Nephron (organoid): ENCODE measurements at regions not wholly inside any gene's neighbourhood (a gene's known extent, or its start where the extent isn't known, plus 50 kb on each side); places are given as distances from the start of the nearest gene placed in this dataset.

Experiments used
- H3K27ac Mint-ChIP-seq, 3 experiments: 2 replicates each; pipeline ENCODE4 v1.8.0; 2020; ENCODE audit warnings: mixed read lengths in 3 of 3, mild to moderate bottlenecking in 2 of 3, moderate library complexity in 1 of 3
- H3K27me3 Mint-ChIP-seq: 2 replicates; pipeline ENCODE4 v1.8.0; 2021; ENCODE audit warnings: low read depth, mild to moderate bottlenecking, moderate library complexity, mixed read lengths
- H3K36me3 Mint-ChIP-seq: 2 replicates; pipeline ENCODE4 v1.8.0; 2020; ENCODE audit warnings: low read depth, mixed read lengths
- H3K4me1 Mint-ChIP-seq: 2 replicates; pipeline ENCODE4 v1.8.0; 2020; ENCODE audit warnings: mixed read lengths
- H3K4me3 Mint-ChIP-seq, 3 experiments: 2 replicates each; pipeline ENCODE4 v1.8.0; 2020; ENCODE audit warnings: mild to moderate bottlenecking in 3 of 3, mixed read lengths in 3 of 3, moderate library complexity in 2 of 3
- H3K9me3 Mint-ChIP-seq: 2 replicates; pipeline ENCODE4 v1.8.0; 2020; ENCODE audit warnings: mixed read lengths
- TF ChIP-seq, protein P1 (sequence below), 3 experiments: fragments of 200-600 bp; sonication (generic); IDR thresholded peaks; one replicate each; pipeline ENCODE4 v1.5.0; 2021; ENCODE audit warnings: antibody characterized with exemption in 3 of 3; ENCODE audit not compliant: unreplicated experiment in 3 of 3

- Mint-ChIP-seq H3K27ac (no peak overlapping the region), H3K4me3 (no peak overlapping the region), H3K9me3 (peaks cover 2% of the 10 kb centered on the region), H3K27me3 (no peaks in the 10 kb centered on the region), H3K36me3 (no peaks in the 10 kb centered on the region), H3K4me1 (no peaks in the 10 kb centered on the region)
- TF ChIP-seq, protein P1, sequence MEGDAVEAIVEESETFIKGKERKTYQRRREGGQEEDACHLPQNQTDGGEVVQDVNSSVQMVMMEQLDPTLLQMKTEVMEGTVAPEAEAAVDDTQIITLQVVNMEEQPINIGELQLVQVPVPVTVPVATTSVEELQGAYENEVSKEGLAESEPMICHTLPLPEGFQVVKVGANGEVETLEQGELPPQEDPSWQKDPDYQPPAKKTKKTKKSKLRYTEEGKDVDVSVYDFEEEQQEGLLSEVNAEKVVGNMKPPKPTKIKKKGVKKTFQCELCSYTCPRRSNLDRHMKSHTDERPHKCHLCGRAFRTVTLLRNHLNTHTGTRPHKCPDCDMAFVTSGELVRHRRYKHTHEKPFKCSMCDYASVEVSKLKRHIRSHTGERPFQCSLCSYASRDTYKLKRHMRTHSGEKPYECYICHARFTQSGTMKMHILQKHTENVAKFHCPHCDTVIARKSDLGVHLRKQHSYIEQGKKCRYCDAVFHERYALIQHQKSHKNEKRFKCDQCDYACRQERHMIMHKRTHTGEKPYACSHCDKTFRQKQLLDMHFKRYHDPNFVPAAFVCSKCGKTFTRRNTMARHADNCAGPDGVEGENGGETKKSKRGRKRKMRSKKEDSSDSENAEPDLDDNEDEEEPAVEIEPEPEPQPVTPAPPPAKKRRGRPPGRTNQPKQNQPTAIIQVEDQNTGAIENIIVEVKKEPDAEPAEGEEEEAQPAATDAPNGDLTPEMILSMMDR (IDR thresholded peaks at IDR 0.05; ENCODE audit: unreplicated experiment in 3 of 3) = no peak
Measured at GRCh38 chr4:176404621-176405020, 84.9 kb downstream of the SPCS3 start.

DNA sequence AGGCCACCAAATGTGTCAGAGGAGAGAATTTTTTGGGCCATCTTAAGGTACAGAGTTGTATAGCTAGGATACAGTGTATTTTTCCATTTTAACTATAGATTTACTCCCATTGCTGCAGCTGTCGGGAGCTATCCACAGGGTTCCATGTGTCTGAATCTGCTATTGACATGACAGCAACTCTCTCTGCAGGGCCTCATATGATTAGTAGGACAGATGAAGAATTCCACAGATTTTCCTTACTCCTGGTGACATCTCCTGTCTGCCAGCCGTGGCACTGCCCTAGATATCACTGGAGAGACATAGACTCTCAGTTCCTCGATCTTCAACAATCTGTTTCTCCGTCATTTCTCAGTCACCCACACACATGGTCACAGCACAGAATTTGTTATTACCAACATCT is 86.5 kb downstream of the SPCS3 start:
- Mint-ChIP-seq H3K9me3 (peaks cover 6% of the 10 kb centered on the region), H3K27ac (no peak overlapping the region), H3K4me3 (no peak overlapping the region), H3K27me3 (no peaks in the 10 kb centered on the region), H3K4me1 (no peaks in the 10 kb centered on the region), H3K36me3 (no peaks in the 10 kb centered on the region)
- TF ChIP-seq, protein P1 (IDR thresholded peaks at IDR 0.05; ENCODE audit: unreplicated experiment in 3 of 3) = no peak

DNA sequence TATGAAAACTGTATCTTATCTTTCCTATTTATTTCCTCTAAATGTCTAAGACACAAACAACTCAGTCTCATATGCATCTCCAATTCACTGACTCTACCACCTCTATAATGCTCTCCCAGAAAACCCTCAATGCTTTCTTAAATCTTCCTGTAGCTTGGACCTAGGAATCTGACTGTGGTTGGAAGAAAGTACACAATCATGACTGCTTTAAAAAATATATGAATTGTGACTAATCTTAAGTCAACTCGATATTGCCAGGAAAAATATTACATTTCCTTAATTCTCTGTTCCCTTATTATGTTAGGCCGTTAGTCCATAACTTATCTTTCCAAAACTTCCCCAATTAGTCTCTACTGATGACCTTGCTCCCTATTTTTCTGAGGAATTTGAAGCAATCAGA is 87.0 kb downstream of the SPCS3 start:
- TF ChIP-seq, protein P1 (IDR thresholded peaks at IDR 0.05; ENCODE audit: unreplicated experiment in 3 of 3) = no peak
- Mint-ChIP-seq H3K4me1 (no peaks in the 10 kb centered on the region), H3K36me3 (no peaks in the 10 kb centered on the region), H3K9me3 (peaks cover 9% of the 10 kb centered on the region), H3K27me3 (no peaks in the 10 kb centered on the region), H3K27ac (no peak overlapping the region), H3K4me3 (no peak overlapping the region)

DNA sequence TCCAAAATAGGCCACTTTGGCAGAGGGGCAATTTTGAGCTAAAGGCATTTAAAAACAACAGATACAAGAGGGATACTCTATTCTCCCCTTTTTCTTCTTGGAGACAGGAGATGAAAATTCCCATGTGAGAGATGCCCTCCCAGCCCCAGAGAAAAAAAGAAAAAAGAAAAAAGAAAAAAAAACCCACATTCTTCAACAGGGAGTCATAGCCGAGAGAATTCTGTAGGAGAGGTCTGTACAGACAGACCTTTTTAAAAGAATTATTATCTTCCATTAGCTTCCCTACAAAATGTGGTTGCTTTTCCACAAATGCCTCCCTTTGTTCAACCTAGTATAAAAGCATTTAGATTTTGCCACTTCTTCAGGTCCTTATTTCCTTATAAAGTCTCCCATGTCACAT is 89.9 kb downstream of the SPCS3 start:
- Mint-ChIP-seq H3K9me3 (peaks cover 10% of the 10 kb centered on the region), H3K36me3 (no peaks in the 10 kb centered on the region), H3K27ac (no peak overlapping the region), H3K4me1 (no peaks in the 10 kb centered on the region), H3K27me3 (no peaks in the 10 kb centered on the region), H3K4me3 (no peak overlapping the region)
- TF ChIP-seq, protein P1 (IDR thresholded peaks at IDR 0.05; ENCODE audit: unreplicated experiment in 3 of 3) = no peak

DNA sequence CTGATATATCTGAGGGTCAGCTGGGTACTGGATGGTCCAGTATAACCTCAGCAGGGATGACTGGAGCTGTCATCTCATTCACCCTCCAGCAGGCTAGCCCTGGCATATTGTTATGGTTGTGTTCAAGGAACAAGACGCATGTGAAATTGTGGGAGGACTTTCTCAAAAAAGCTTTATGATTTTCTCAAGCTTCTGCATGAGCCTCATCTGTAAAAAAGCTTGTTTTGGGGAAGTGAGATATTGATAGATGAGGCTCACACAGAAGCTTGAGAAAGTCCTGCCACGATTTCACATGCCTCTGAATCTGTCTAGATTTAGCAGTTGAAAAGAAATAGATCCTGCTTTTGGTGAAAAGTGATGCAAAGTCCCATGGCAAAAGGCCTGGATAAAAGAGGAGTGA is 93.4 kb downstream of the SPCS3 start:
- Mint-ChIP-seq H3K36me3 (no peaks in the 10 kb centered on the region), H3K27ac (no peak overlapping the region), H3K4me3 (no peak overlapping the region), H3K27me3 (peaks cover 4% of the 10 kb centered on the region), H3K9me3 (peaks cover 10% of the 10 kb centered on the region), H3K4me1 (no peaks in the 10 kb centered on the region)
- TF ChIP-seq, protein P1 (IDR thresholded peaks at IDR 0.05; ENCODE audit: unreplicated experiment in 3 of 3) = no peak

- no peak overlapping the region for H3K4me3 Mint-ChIP-seq
- H3K4me1 Mint-ChIP-seq = no peaks in the 10 kb centered on the region
- TF ChIP-seq, protein P1 (IDR thresholded peaks at IDR 0.05; ENCODE audit: unreplicated experiment in 3 of 3) = no peak
- H3K9me3 Mint-ChIP-seq = no peaks in the 10 kb centered on the region
- no peaks in the 10 kb centered on the region for H3K27me3 Mint-ChIP-seq
- H3K27ac Mint-ChIP-seq = no peak overlapping the region
- H3K36me3 Mint-ChIP-seq = no peaks in the 10 kb centered on the region
Measured at GRCh38 chr4:176422001-176422400, 102.2 kb downstream of the SPCS3 start.
